HUES48 (cell line): ENCODE measurements at regions not wholly inside any gene's neighbourhood (a gene's known extent, or its start where the extent isn't known, plus 50 kb on each side); places are given as distances from the start of the nearest gene placed in this dataset.

Experiments
- H3K27ac ChIP-seq: one replicate; pipeline ENCODE4 v1.7.0; 2013; ENCODE audit warnings: low read depth, low read length, inconsistent platforms
- H3K27me3 ChIP-seq: 2 replicates; pipeline ENCODE4 v1.6.1; 2013; ENCODE audit warnings: mild to moderate bottlenecking, low read length; ENCODE audit not compliant: control insufficient read depth, insufficient read depth
- H3K36me3 ChIP-seq: 2 replicates; pipeline ENCODE4 v1.6.1; 2013; ENCODE audit warnings: low read length; ENCODE audit not compliant: control insufficient read depth, insufficient read depth
- H3K4me1 ChIP-seq: 2 replicates; pipeline ENCODE4 v1.6.1; 2013; ENCODE audit warnings: mild to moderate bottlenecking, low read length; ENCODE audit not compliant: control insufficient read depth, insufficient read depth
- H3K4me3 ChIP-seq: 2 replicates; pipeline ENCODE4 v1.5.1; 2013; ENCODE audit warnings: mild to moderate bottlenecking, low read depth, low read length
- H3K9ac ChIP-seq: 2 replicates; pipeline ENCODE4 v1.6.1; 2013; ENCODE audit warnings: mild to moderate bottlenecking, low read depth, low read length, moderate library complexity
- H3K9me3 ChIP-seq: 2 replicates; pipeline ENCODE4 v1.6.1; 2013; ENCODE audit warnings: low read length; ENCODE audit not compliant: control insufficient read depth, insufficient read depth

DNA sequence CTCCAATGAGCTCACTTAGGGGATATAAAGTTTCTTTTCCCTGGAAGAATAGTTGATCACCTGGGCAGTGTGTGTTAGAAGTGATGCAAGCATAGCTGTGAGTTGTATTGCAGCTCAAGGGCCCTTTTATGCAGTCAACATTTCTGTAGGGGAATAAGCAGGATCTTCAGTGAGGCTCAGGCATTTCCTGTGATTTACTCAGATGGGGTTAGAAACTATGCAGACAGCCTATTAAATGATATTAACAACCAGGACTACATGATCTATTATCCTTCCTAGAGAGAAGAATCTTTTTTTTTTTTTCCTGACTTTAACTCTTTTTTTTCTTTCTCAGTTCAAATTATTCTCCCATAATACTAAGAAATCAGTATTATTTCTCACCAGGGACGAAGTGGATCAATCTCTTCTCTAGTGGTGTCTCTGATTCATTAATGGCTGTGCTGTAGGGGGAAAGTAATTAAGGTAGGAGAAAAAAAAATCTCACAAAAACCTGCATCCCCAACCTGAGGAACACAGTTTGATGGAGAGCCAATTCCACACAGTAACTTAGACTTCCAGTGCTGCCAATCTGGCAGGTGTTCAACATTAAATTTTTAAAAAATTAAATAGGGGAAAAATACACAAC lies 126.4 kb upstream of the SLC10A2 start:
- Histone ChIP-seq H3K4me3 (no peak overlapping the region), H3K4me1 (peaks cover 5% of the 10 kb centered on the region; the same call in 1 of the 2 replicates), H3K9ac (no peak overlapping the region), H3K9me3 (no peaks in the 10 kb centered on the region), H3K27ac (no peak overlapping the region), H3K27me3 (no peaks in the 10 kb centered on the region), H3K36me3 (no peaks in the 10 kb centered on the region)

DNA sequence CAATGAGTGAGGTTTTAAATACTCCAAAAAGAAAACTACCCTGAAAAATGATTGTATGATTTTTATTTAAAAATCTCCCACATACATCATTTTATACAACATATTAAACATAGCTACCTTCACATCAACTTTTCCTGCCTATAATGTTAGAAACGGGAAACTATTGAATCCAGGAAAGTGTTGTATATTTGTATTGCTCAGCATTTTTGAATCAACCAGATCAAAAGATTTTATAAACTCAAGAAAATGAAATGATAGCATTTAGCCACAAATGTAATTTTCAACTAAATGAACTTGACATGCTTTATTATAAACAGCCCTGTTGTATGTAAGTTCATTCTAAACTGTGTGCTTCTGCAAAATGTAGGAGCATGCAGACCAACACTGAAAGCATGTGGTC lies 124.6 kb upstream of the SLC10A2 start:
- no peaks in the 10 kb centered on the region for H3K9me3 ChIP-seq
- H3K36me3 ChIP-seq, result no peaks in the 10 kb centered on the region
- no peak overlapping the region for H3K4me3 ChIP-seq
- no peak overlapping the region for H3K27ac ChIP-seq
- peaks cover 9% of the 10 kb centered on the region; the same call in 1 of the 2 replicates for H3K4me1 ChIP-seq
- H3K27me3 ChIP-seq, result no peaks in the 10 kb centered on the region
- H3K9ac ChIP-seq, result no peak overlapping the region

DNA sequence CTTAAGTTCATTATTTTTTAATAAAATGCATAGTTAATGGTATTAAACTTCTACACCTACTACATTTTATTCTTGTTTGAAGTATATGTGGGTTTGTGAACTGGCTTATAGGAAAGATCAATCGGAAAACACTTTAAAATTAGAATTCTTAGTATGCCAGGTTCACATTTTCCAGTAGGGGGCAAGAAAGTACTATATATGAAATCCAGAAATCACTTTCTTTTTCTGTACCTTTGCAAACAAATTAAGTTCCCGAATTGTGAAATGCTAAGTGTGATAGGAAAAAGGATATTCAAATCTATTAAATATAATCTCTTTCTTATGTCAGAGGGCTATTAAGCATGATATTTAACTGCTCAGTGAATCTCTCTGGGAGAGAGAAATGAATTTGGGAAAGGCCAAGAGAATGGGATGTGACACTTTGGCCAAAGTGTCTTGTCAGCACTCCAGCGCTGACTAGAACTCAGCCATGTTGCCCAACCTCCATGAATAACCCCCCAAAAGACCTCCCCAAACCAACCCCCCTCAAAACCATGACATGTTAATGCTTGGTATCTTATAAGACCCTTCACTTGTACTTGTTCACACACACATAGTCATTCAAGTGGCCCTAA lies 122.6 kb upstream of the SLC10A2 start:
- Histone ChIP-seq H3K27ac (no peak overlapping the region), H3K9me3 (no peaks in the 10 kb centered on the region), H3K4me3 (no peak overlapping the region), H3K27me3 (no peaks in the 10 kb centered on the region), H3K9ac (no peak overlapping the region), H3K4me1 (peaks cover 9% of the 10 kb centered on the region; the same call in 1 of the 2 replicates), H3K36me3 (no peaks in the 10 kb centered on the region)

DNA sequence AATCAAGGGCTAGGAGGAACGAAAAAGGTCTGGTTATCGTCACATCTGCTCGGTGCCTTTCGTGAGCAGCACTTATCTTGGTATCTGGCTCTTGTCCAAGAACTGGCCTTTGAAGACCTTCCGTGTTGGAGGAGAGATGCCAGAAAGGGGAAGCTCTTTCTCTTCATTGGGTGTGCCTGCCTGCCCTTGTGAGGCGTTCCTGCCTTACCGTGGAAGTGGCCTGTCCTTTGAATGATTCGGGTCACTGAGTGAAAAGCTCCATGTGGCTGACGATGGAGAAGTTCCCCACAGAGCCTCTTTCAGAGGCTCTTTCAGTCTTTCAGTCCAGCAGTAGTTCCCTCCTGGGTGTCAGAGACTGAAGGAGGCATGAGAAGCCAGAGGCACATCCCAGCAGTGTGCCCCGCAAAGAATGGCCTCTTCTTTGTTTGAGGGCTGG lies 121.5 kb upstream of the SLC10A2 start:
- Histone ChIP-seq H3K9me3 (no peaks in the 10 kb centered on the region), H3K27ac (no peak overlapping the region), H3K4me3 (no peak overlapping the region), H3K9ac (no peak overlapping the region), H3K27me3 (no peaks in the 10 kb centered on the region), H3K36me3 (no peaks in the 10 kb centered on the region), H3K4me1 (peaks cover 9% of the 10 kb centered on the region; the same call in 1 of the 2 replicates)

DNA sequence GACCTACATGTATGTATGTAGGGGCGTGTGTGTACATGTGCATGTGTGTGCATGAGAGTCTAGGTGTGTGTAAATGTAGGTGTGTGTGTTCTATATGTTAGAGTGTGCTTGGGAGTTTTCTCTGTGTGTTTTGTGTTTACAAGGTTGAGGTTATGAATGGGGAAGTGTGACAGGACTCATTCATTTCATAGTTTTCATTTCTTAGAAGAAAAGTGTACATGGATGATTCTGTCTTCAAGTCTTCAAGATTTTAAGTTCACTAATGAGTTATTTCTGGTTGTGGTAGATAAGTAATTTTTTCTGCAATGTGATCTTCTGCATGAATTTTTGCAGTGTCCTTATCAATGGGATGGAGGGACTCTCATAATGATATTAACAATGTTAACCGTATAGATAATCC lies 118.2 kb upstream of the SLC10A2 start:
- H3K9me3 ChIP-seq, result no peaks in the 10 kb centered on the region
- H3K27ac ChIP-seq, result no peak overlapping the region
- no peak overlapping the region for H3K4me3 ChIP-seq
- no peaks in the 10 kb centered on the region for H3K27me3 ChIP-seq
- H3K36me3 ChIP-seq, result no peaks in the 10 kb centered on the region
- H3K4me1 ChIP-seq, result peaks cover 9% of the 10 kb centered on the region; the same call in 1 of the 2 replicates
- no peak overlapping the region for H3K9ac ChIP-seq

DNA sequence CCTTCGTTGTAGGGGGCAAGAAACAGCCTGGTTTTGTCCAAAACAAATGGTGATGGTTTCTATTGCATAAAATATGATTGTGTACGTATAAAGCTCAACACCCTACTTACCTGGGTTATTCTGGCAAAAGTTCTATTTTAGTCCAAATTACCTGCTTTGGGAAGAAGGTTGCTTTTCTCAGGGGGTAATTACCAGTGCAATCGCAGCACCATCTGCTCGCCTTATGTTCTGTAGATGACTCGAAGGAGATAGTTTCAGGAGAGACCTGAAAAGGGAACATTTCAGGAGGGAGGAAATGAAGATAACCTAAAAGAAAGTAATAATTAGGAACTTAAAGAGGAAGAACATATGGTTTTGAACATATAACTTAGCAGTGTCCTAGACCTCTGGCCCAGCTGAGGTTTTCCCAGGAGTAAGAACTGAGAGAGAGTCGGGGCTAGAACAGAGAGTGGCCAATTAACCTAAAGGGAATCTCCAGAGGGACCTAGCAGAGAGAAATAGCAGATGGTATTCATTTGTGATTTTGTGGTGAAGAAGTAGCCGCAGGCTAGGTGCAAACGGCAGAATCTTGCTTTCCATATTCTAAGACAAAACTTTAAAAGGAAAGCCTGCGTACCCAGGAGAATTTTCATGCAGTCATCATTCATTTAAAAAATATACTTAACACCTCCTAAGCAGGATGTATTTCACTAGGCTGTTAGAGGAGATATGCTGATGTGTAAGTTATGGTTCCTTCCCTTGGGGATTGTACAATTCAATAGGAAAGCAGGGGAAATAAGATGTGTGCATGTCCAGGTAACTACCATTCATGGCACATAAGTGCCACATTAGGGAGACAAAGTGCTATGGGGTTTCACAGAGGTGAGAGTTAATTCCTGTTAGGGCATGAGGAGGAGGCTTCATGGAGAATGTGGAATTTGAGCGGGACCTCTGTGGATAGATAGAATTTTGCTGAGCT lies 113.0 kb upstream of the SLC10A2 start:
- H3K9me3 ChIP-seq, result no peaks in the 10 kb centered on the region

DNA sequence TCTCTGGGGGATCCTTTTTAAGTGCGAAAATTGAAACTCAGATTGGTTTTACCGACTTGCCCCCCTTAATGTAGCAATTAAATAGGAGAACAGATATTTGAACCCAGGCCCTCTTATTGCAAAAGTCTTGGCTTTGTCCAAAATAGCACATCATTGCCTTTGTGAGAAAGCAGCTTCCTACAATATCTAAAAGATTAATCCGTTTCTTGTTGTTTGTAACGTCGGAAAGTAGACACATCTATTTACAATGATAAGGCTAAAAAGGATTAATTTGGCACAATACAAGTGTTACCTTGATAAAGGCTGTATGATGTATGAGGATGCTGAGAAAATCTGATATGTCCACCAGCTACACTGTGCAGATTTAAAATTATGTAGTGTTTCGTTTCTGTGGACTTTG lies 108.7 kb upstream of the SLC10A2 start:
- no peak overlapping the region for H3K9ac ChIP-seq
- no peaks in the 10 kb centered on the region for H3K4me1 ChIP-seq
- no peaks in the 10 kb centered on the region for H3K36me3 ChIP-seq
- H3K27ac ChIP-seq, result no peak overlapping the region
- no peaks in the 10 kb centered on the region for H3K9me3 ChIP-seq
- no peak overlapping the region for H3K4me3 ChIP-seq
- H3K27me3 ChIP-seq, result no peaks in the 10 kb centered on the region

More for the DNA sequence above, 113.0 kb upstream of the SLC10A2 start:
- no peaks in the 10 kb centered on the region for H3K4me1 ChIP-seq
- H3K9ac ChIP-seq, result no peak overlapping the region
- no peak overlapping the region for H3K27ac ChIP-seq
- H3K27me3 ChIP-seq, result no peaks in the 10 kb centered on the region
- no peaks in the 10 kb centered on the region for H3K36me3 ChIP-seq
- no peak overlapping the region for H3K4me3 ChIP-seq

DNA sequence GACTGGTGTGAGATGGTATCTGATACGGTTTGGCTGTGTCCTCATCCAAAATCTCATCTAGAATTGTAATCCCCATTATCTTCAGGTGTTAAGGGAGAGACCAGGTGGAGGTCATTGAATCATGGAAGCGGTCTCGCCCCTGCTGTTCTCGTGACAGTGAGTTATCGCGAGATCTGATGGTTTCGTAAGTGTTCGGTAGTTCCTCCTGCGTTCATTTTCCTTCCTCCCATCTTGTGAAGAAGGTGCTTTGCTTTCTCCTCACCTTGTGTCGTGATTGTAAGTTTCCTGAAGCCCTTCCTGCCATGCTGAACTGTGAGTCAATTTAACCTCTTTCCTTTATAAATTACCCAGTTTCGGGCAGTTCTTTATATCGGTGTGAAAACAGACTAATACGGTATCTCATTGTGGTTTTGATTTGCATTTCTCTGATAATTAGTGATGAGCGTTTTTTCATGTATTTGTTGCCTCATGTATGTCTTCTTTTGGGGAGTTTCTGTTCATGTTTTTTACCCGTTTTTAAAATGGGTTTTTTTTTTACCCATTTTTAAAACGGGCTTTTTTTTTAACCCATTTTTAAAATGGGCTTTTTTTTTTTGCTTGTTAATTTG lies 102.8 kb upstream of the SLC10A2 start:
- Histone ChIP-seq H3K27me3 (no peaks in the 10 kb centered on the region), H3K4me3 (no peak overlapping the region), H3K4me1 (peaks cover 7% of the 10 kb centered on the region; the same call in 1 of the 2 replicates), H3K27ac (no peak overlapping the region), H3K36me3 (no peaks in the 10 kb centered on the region), H3K9me3 (no peaks in the 10 kb centered on the region), H3K9ac (no peak overlapping the region)

DNA sequence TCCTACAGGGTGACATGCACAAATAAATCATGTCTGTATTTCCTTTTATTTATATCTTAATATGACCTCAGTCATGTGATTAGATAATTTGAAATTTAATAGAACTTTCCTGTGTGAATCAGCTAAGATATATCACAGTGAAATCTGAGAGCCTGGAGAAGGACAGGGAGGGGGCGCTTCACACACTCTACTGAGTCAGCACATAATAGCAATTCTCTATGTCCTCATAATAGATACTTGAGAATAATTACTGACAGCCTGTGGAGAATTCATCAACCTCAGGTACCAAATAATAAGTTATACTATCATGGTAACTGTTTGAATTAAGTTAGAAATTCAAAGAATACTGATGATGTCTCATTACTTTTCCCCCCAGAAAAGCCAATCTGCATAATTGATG lies 98.0 kb upstream of the SLC10A2 start:
- H3K9me3 ChIP-seq, result no peaks in the 10 kb centered on the region
- no peak overlapping the region for H3K4me3 ChIP-seq
- H3K4me1 ChIP-seq, result peaks cover 7% of the 10 kb centered on the region; the same call in 1 of the 2 replicates
- H3K9ac ChIP-seq, result no peak overlapping the region
- no peak overlapping the region for H3K27ac ChIP-seq
- no peaks in the 10 kb centered on the region for H3K36me3 ChIP-seq
- no peaks in the 10 kb centered on the region for H3K27me3 ChIP-seq

DNA sequence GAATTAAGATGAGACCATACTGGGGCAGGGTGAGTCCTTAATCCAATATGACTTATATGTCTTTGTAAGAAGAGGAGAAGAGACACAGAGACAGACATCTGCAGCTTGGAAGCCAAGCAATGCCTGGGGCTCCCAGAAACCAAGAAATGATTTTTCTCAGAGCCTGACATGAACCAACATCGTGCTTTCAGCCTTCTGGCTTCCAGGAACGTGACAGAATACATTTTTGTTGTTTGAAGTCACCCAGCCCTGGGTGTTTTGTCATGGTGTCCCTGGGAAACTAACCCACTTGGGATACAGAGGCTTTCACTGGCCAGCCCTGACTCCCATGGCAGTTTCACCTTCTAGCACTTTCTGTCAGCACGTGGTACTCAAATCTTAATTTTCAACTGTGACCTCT lies 95.3 kb upstream of the SLC10A2 start:
- no peaks in the 10 kb centered on the region for H3K9me3 ChIP-seq
- H3K27ac ChIP-seq, result no peak overlapping the region
- peaks cover 7% of the 10 kb centered on the region; the same call in 1 of the 2 replicates for H3K4me1 ChIP-seq
- no peak overlapping the region for H3K9ac ChIP-seq
- H3K27me3 ChIP-seq, result no peaks in the 10 kb centered on the region
- no peaks in the 10 kb centered on the region for H3K36me3 ChIP-seq
- H3K4me3 ChIP-seq, result no peak overlapping the region
